DMS153 (cell line): ENCODE measurements at regions not wholly inside any gene's neighbourhood (a gene's known extent, or its start where the extent isn't known, plus 50 kb on each side); places are given as distances from the start of the nearest gene placed in this dataset.
A peak's percentile ranks its signal among the peaks of the same experiment; 100 is the strongest.
"Not testable (repeated sequence)": the region's sequence is repeated elsewhere in the genome, so short reads cannot be mapped to it uniquely, and the experiment has no call there.

Source experiments
- DNase-seq: peaks from one replicate; lab custom pipeline; 2025; lab: John Stamatoyannopoulos, UW

DNA sequence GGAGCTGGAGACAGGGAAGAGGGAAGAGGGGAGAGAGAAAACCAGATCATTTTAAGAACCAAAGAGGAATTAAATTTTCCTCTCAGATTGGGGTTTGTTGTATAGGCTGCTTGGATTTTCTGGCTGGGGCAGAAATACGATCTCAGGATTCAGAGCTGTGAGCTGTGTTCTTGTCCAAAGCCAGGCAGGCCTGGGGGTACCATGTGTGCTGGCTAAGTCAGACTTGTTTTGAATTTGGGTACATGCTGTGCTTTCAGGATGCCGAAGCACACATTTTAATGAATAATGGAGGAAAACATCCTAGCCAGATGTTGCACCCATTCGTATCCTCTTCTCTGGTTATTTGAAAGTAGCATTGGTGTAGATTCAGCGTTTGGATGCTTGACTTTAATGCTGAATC lies 170.3 kb upstream of the PODXL start:
- no peak for DNase-seq

DNA sequence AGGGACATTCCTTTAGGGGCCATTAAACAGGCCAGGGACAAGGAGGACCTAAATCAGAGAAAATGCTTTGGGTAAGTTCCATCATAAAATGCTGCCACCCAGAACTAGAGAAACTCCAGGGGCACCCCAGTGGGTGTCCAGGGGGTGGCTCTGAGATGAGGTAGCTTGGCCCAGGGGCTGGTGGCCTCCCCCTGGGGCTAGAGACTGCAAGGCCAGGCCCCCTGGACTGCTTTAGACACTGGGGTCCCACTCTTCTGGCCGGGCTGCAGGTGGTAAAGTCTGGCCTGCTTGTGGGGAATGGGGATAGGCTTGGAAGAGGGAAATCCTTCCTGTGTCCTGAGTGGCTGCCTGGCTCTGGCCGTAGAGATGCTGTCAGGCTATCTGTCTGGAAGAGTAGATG lies 169.6 kb upstream of the PODXL start:
- DNase-seq: no peak

DNA sequence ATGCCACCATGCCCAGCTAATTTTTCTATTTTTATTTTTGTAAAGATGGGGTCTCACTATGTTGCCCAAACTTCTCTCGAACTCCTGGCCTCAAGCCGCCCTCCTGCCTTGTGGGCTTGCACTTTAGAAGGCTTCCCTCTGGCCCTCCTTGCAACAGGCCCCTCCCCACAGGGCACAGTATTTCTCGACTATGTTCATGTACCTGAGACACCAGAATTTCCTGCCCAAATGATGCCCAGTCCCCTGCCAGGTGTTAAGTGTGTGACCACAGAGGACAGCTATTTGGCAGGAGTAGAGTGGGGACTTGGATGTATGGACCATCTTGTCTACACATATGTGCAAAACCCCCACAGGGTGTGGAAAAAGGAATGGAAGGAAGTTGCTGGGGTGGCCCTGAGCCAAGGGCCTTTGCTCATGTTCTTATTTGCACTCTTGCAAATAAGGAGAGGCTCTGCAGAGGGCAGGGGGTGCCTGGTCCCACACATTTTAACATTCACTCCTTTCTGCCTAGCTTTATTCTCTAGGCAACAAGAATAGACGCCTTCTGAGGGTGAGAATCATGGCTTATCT lies 168.4 kb upstream of the PODXL start:
- no peak for DNase-seq

DNA sequence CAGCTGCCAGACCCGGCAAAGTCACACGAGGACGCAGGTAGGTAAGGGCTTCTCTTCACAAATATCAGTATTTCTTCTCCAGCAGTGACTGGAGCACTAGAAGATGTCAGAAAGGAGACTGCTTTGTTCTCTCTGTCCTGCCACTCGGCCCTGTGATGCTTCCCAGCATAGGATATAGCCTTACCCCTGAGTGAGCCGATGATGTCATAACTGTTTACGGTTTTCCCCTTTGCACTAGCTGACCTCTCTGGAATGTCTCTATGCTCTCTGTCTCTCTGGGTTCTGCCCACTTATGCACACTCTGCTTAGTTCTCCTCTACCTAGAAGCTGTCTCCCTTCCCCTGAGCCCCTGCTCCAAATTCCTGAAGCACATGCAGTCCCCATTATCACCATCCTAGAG lies 167.5 kb upstream of the PODXL start:
- DNase-seq: no peak

DNA sequence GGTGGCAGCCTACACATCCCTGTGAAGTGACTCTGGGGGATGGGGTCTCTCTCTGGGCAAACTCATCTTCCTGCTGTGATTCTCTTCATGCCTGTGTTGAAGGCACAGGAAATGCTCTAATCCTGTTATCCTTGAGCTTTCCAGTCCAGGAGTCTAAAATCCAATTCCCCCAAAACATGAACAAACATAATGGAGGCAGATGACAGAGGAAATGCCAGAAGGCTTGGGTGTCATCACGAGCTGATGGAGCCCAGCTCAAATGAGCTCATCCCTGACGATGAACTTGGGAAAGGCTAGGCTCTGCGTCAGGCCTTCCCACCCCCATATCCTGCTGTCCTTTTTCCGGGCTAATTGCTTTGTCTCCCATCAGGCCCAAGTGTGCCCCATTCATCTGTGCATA lies 165.9 kb upstream of the PODXL start:
- no peak for DNase-seq

DNA sequence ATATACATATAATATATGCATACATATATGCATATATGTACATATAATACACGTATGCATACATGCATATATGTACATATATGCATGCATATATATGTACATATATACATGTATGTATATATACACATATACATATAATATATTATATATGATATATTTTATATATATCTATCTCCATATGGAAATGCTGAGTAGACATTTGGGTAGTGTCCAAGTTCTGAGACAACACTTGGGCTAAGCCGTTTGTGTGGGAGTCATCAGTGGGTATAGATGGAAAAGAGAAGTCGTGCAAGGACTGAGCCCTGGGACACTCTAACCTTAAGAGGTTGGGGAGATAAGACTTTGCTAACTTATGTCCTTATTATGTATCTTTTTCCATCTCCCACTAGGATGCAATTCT lies 165.2 kb upstream of the PODXL start:
- no peak for DNase-seq

DNA sequence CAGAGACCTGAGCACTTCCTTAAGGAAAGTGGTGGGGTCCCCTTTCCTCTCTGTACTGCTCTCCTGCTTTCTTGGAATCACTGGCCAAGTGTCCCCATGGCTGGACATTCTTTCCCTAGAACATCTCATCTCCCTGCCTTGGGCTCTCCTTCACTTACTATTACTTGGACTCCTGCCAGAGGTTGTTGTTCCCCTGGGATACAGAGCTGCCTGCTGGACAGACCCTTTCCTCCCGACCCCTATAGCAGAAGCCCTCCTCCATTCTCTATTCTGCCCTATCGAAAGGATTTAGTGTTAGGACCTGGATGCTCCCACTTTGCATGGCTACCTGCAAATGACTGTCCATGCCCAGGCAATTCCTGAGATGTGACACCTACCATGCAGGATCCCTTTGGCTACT lies 164.3 kb upstream of the PODXL start:
- DNase-seq: no peak

DNA sequence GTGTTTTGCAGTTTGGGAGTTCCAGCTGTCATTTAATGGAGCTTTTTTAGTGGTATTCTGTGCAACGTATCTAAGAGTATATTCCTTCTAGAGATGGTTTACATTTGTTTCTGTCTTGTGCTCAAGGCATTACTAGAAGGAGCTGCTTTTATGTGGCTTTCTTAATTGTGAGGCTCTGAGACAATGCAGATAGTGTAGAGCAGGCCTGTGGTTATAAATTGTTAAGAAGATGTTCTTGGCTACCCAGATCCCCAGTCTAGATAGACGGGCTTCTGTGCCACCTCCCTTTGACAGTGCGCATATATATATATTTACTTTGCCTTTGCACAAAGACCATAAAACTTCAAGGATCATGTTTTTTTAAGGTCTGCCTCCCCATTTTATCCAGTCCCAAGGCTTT lies 160.8 kb upstream of the PODXL start:
- DNase-seq: no peak

DNA sequence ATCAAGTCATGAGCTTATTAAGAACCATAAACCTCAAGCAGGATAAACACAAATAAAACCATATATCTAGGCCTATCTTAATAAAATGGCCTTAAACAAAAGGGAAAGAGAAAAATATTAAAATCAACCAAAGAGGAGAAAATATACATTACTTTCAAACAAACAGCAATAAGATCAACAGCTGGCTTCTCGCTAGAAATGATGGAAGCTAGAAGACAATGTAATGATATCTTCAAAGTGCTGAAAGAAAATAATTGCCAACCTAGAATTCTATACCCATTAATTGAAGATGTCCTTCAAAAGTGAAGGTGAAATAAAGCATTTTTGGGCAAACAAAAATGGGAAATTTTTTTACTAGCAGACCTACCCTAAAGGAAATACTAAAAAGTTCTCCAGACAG lies 142.9 kb upstream of the PODXL start:
- DNase-seq: no peak

DNA sequence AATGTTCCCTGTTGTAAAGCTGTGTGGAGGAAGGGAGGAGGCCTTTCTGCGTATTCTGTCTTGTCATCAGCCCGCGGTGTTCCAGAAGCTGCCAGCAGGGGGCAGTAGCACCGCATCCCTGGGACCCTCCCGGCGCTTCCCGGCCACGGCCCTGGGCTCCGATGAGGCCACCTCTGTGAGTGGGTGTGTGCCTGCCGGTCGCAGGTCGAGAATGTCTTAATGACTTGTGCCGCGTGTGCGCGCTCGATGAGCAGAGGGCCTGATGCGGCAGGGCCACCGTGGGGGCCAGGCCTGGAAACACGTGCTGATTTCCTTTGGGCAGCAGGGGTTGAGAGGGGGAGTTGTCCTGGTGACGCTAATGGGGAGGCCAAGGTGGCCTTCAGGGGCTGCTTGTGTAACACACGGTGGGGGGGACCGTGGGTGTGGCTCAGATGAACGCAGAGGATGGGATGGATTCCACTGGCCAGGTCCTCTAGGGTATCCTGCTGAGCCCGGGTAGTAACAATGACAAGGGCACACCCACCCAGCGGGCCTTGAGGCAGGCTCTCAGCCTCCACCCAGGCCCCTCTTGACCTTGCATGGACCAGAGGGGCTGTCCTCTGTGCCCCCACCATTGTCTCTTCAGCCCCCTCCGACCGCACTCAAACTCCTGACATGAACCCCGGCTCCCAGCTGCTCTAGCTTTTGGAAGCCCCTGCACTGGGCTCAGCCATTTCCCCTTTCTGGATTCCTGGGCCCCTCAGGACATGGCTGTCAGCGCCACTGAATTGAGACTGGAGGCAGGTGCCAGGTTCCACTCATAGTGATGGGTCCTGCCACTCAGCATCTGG lies 135.9 kb upstream of the PODXL start:
- DNase-seq: no peak

DNA sequence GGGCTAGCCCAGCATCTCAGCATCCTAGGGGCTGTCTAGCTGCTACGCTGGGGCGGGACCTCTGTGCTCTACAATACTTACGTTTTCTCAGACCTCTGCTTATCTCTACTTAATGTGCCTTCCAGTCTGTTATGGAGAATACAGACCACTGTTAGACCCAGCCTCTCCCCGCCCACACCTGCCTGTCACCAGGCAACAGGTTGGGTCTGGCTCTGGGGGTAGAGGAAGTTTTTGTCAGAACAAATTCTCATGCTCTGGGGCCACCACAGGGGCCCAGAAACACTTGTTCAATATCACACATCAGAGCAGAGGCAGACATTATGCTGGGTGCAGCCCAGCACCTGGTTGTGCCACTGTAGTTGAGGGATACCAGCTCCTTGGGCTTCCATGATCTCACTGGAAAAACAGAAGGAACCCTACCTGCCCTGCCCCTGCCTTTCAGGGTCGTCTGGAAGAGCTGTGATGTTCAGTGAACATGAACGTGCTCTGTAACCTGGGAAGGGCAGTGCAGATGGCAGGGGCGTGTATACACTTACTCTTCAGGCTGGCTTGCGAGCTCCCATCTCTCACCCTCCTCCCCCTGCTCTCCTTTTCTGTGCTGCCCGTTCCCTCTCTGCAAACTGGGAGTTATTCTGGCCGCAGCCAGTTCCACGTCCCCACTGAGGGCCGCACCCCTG lies 135.2 kb upstream of the PODXL start:
- DNase-seq: no peak

DNA sequence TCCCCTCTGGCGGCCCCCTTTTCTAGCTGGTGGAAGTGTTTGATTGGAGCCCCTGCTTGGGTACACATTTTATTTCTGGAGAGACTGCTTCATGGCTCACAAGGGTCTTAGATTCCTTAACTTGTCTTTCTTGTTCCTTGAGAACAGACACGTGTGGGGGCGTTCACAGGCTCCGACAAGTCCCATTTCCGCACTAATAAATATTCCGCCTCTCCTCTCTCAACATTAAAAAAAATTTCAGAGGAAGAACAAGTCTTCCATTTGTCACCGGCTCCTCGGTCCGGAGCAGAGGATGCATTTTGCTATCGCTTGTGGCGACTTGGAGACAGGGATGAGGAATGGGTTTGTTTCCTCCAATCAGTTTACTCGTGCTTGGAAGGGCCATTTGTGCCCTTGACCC lies 134.0 kb upstream of the PODXL start:
- no peak for DNase-seq

DNA sequence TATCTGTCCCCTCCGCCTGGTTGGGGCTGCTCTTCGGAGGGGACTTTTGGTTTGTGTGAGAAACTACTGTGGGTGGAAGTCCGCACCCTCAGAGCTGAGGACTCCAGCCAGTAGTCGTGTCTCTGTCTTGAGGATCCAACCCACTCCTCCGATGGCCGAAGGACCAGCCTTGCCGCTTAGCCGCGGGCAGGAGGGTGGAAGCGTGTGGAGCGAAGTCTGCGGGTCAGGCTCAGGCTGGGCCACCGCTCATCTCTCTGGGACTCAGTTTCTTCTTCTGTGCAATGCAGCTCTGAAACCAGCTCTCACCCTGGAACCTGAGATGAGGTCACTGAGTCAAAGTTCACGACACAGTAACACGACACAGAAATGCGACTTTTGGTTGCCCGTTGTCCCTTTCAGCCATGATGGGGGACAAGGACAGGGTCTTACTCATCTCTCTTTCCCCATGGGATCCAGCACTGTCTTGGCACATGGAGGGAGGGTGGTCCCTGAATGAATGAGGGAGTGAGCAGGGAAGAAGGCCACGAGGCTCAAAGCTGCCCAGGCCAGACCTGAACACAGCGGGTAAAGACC lies 133.3 kb upstream of the PODXL start:
- no peak for DNase-seq

DNA sequence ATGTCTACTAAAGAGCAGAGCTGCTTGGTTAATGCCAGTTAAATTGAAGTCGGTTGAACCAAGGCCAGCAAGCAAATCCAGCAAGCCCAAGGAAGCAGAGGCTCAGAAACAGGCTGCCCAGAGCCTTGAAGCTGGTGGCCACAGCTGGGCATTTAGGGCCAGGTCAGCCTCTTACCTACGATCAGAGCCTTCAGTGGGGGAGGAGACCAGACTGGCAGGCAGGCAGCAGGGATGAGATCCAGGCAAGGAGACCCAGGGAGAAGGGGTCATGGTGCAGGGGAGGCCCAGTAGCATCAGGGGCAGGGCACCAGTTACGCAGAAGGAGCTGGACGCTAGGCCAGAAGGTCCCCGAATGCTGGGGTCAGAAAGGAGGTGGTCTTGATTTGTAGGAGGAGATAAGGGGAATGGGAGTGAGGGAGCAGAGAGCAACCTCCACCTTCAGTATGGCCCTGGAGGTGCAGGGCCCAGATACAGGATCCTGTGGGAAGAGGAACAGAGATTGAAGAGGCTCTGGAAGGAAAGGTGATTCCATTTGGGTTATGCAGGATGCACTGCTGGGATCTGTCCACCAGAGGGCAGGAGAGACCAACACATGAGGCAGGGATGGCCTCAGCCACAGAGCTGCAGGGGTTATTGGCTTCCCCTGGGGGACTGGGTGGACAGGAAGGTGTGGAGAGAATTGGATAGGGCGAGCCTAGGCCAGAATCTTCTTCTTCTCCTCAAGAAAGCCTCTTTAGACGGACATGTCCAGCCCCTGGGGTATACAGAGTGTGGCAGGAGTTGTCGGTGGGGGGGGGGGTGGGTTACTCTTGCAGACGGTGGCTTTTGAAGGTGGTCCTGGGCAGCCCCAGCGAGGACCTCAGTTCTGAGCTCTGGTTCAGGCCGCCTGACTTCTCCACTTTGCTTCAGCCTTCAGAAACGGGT lies 132.6 kb upstream of the PODXL start:
- peak; percentile 35 for DNase-seq

DNA sequence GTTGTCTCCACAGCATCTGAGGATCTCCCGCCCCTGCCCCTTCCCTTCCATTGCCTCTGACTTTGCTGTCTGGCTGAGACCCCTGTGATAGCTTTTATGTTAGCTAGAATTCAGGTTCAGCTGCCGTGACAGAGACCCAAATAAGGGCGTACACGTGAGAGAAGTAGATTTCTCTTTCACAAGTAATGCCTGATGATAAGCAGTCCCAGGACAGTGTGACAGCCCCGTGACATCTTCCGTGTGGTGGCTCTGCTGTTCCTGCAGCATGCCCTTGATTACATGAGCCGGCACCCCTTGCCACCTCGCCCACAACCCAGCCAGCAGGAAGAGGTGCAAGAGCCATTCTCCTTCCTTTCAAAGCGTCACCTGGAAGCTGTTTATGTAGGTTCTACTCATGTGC lies 130.9 kb upstream of the PODXL start:
- no peak for DNase-seq

DNA sequence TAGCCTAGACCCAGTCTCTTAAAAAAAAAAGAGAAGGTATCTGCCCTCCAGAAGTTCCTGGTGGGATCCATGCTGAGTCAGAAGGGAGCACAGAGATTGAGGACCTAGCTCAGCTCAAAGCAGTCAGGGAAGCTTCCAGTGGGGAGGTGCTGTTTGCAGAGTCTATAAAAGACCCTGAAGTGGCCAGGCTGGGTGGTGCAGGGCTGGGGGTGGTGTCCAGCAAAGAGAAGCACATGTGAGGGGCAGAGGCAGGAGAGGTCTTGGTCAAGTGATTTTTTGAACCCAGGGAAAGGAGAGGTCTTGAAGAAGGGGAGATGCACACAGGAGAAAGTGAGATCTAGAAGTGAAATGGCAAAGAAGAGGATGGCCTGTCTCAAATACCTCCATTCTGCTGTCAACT lies 130.4 kb upstream of the PODXL start:
- DNase-seq: no peak

DNA sequence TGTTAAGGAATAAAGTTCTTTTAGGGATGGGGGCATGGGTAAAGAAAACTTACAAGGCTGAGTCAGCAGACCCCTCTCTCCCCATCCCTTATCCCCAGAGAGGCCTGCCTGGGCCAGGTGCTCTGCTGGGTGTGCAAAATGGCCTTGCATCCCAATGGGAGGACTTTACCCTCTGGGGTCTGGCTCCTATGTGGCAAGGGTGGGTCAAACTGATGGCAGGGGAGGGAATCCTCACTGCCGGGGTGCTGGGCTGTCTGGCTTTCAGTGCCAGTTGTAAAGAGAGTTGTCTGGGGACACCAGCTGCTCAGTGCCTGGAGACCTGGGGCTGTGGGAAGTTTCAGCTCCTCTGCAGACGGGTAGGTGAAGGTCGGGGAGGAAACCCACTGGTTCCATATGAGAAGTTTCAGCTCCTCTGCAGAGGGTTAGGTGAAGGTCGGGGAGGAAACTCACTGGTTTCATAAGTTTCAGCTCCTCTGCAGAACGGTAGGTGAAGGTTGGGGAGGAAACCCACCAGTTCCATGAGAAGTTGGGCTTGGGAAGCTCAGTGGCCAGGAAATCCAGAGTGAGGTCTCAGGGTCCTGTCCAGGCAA lies 127.2 kb upstream of the PODXL start:
- no peak for DNase-seq

DNA sequence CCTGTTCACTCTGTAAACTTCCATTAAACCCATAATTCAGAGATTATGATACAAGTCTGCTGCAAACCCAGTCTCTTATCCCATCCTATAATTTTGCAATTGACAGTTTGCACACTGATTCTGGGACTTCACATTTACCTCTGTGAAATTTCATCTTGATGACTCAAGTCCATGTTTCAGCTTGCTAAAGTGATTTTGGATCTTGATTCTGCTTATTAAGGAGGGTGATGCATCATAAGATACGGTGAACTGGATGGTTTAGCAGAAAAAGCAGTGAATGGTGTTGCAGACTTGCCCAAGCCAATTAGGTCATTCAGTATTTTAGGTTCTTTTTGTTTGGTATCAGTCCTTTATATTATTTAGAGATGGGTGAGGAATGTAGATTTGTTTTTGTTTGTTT lies 125.5 kb upstream of the PODXL start:
- DNase-seq: no peak

DNA sequence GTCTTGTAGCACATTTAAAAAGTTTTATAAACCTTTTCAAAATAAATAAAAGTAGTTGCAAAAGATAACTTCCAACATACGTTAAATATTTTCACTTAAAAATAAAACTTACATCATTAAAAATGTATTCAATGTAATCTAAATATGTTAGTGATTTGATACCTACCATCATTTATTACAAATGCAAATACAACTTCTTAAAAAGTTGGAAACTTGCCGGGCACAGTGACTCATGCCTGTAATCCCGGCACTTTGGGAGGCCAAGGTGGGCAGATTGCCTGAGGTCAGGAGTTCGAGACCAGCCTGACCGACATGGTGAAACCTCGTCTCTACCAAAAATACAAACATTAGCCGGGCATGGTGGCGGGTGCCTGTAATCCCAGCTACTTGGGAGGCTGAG lies 122.6 kb upstream of the PODXL start:
- not testable (repeated sequence) for DNase-seq

DNA sequence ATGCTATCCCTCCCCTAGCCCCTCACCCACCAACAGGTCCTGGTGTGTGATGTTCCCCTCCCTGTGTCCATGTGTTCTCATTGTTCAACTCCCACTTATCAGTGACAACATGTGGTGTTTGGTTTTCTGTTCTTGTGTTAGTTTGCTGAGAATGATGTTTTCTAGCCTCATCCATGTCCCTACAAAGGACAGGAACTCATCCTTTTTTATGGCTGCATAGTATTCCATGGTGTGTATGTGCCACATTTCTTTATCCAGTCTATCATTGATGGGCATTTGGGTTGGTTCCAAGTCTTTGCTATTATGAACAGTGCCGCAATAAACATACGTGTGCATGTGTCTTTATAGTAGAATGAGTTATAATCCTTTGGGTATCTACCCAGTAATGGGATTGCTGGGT lies 120.4 kb upstream of the PODXL start:
- not testable (repeated sequence) for DNase-seq

DNA sequence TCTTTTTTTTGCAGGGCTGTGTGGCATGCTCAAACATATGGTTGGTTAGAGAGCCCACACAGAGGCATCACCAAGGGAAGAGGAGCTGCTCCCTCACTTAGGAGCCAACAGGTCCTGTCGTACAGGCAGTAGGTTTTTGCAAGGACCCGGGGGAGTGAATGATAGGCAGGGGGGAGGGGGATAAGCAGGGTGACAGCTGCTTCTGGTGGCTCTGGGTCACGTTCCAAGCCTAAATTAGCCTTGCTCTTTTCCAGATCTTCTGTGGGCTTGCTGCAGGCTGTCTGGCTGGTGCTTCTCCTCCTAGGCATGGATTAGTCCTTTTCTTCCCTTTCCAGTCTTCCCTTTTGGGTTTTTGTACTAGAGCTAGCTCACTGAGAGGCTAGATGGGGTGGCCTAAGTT lies 117.7 kb upstream of the PODXL start:
- no peak for DNase-seq

DNA sequence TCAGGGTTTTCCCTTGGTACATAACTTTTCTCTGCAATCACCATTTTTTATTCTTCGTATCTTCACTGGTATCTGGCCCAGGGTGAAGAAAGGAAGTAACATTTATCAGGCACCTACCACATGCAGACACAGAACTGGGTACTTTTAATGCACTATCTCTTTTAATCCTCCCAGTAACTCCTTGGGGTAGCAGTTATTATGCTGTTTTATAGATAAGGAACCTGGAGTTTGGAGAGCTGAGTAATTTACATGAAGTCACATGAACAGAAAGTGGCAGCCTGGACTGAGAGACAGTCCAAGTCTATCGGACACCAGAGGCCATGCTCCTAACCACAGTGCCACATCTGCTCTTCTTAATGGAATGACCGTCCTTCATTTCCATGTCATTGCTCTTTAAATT lies 117.1 kb upstream of the PODXL start:
- no peak for DNase-seq
